Naive thymus-derived CD8-positive, alpha-beta T cell (primary cell): ENCODE measurements at regions not wholly inside any gene's neighbourhood (a gene's known extent, or its start where the extent isn't known, plus 50 kb on each side); places are given as distances from the start of the nearest gene placed in this dataset.
"Not testable (repeated sequence)": the region's sequence is repeated elsewhere in the genome, so short reads cannot be mapped to it uniquely, and the experiment has no call there.

Experiments
- ATAC-seq, 2 donors: fragments of 150-1000 bp; cut with Tn5 transposase in 1 of 2; sonication (Bioruptor Pico), chemical (Tn5 transposase) in 1 of 2; 1 replicate in 1 of 2; 2 replicates in 1 of 2; pipeline ENCODE4 v1.10.0; 2021; ENCODE audit warnings: mild to moderate bottlenecking in 2 of 2, moderate library complexity in 2 of 2
- POLR2A ChIA-PET: fragments of 350-600 bp; sonication (Branson Sonifier 250); formaldehyde crosslinking; loops from one replicate; lab custom pipeline; 2021; ENCODE audit warnings: antibody characterized with exemption; lab: Charles Lee
- DNase-seq, 10 donors: peaks; one replicate each; pipeline versions ENCODE4 v3.0.0 to v3.0.0-alpha.2; 2020 to 2022
- H3K27ac Mint-ChIP-seq, 10 donors: one replicate each; pipeline ENCODE4 v1.8.0; 2020 to 2022; ENCODE audit warnings: mild to moderate bottlenecking in 10 of 10, mixed read lengths in 10 of 10, moderate library complexity in 4 of 10, inconsistent platforms in 1 of 10
- H3K27me3 Mint-ChIP-seq, 5 donors: one replicate each; pipeline ENCODE4 v1.8.0; 2021 to 2022; ENCODE audit warnings: mixed read lengths in 5 of 5
- H3K36me3 Mint-ChIP-seq, 3 donors: one replicate each; pipeline ENCODE4 v1.8.0; 2020 to 2022; ENCODE audit warnings: mixed read lengths in 3 of 3, mild to moderate bottlenecking in 2 of 3, inconsistent platforms in 1 of 3
- H3K4me1 Mint-ChIP-seq, 4 donors: one replicate each; pipeline ENCODE4 v1.8.0; 2021 to 2022; ENCODE audit warnings: mixed read lengths in 4 of 4
- H3K4me3 Mint-ChIP-seq, 10 donors: one replicate each; pipeline ENCODE4 v1.8.0; 2020 to 2022; ENCODE audit warnings: mild to moderate bottlenecking in 10 of 10, mixed read lengths in 10 of 10, moderate library complexity in 6 of 10, inconsistent platforms in 1 of 10
- H3K9me3 Mint-ChIP-seq, 9 donors: one replicate each; pipeline ENCODE4 v1.8.0; 2020 to 2022; ENCODE audit warnings: mixed read lengths in 9 of 9, mild to moderate bottlenecking in 3 of 9, inconsistent platforms in 1 of 9, moderate library complexity in 1 of 9

- Mint-ChIP-seq H3K27ac (no peak overlapping the region), H3K27me3 (peaks cover 29 to 57% (median 38%) of the 10 kb centered on the region in 5 donors), H3K9me3 (peaks cover 0 to 7% (median 0%) of the 10 kb centered on the region in 9 donors), H3K36me3 (peaks cover 0 to 4% (median 0%) of the 10 kb centered on the region in 3 donors), H3K4me3 (no peak overlapping the region), H3K4me1 (peaks cover 10 to 29% (median 24%) of the 10 kb centered on the region in 4 donors)
- POLR2A ChIA-PET: no interaction called here
- no peak for DNase-seq
- ATAC-seq: no peak
Measured at GRCh38 chr9:117821954-117822353, 117.8 kb downstream of the TLR4 start.

GRCh38 chr9:117823576-117823975 is 119.4 kb downstream of the TLR4 start:
- Mint-ChIP-seq H3K36me3 (peaks cover 0 to 4% (median 0%) of the 10 kb centered on the region in 3 donors), H3K27me3 (peaks cover 30 to 48% (median 39%) of the 10 kb centered on the region in 5 donors), H3K9me3 (peaks cover 0 to 7% (median 0%) of the 10 kb centered on the region in 9 donors), H3K27ac (no peak overlapping the region), H3K4me3 (no peak overlapping the region), H3K4me1 (peaks cover 10 to 38% (median 32%) of the 10 kb centered on the region in 4 donors)
- ATAC-seq (no peak), DNase-seq (no peak)
- POLR2A ChIA-PET: no interaction called here

GRCh38 chr9:117825609-117826347 is 121.6 kb downstream of the TLR4 start:
- Mint-ChIP-seq H3K4me1 (peaks cover 10 to 38% (median 32%) of the 10 kb centered on the region in 4 donors), H3K9me3 (peaks cover 0 to 4% (median 0%) of the 10 kb centered on the region in 9 donors)

GRCh38 chr9:117826837-117827236 is 122.6 kb downstream of the TLR4 start:
- Mint-ChIP-seq H3K4me3 (peak overlapping the region in 4 of 10 donors; percentile 29 to 65 (median 56)), H3K36me3 (no peaks in the 10 kb centered on the region), H3K27ac (no peak overlapping the region), H3K27me3 (peaks cover 24 to 38% (median 28%) of the 10 kb centered on the region in 5 donors), H3K9me3 (peaks cover 0 to 4% (median 0%) of the 10 kb centered on the region in 9 donors), H3K4me1 (peaks cover 11 to 38% (median 32%) of the 10 kb centered on the region in 4 donors)
- ATAC-seq (no peak), DNase-seq (no peak)
- POLR2A ChIA-PET: no interaction called here

More at GRCh38 chr9:117825609-117826347, 121.6 kb downstream of the TLR4 start:
- POLR2A ChIA-PET: no interaction called here
- Mint-ChIP-seq H3K27me3 (peaks cover 28 to 47% (median 31%) of the 10 kb centered on the region in 5 donors), H3K27ac (peak overlapping the region in 3 of 10 donors; percentile 3 to 28 (median 5)), H3K4me3 (peak overlapping the region; percentile 4 to 71 (median 45)), H3K36me3 (peaks cover 0 to 4% (median 0%) of the 10 kb centered on the region in 3 donors)
- ATAC-seq (peak; percentile 90 to 92), DNase-seq (peak; percentile 12 to 78 (median 40))

GRCh38 chr9:117827456-117827855 is 123.3 kb downstream of the TLR4 start:
- Mint-ChIP-seq H3K4me1 (peaks cover 11 to 38% (median 32%) of the 10 kb centered on the region in 4 donors), H3K9me3 (peaks cover 0 to 4% (median 0%) of the 10 kb centered on the region in 9 donors), H3K4me3 (no peak overlapping the region), H3K27me3 (peaks cover 24 to 36% (median 28%) of the 10 kb centered on the region in 5 donors), H3K27ac (no peak overlapping the region), H3K36me3 (no peaks in the 10 kb centered on the region)
- DNase-seq: no peak
- ATAC-seq: no peak
- POLR2A ChIA-PET: no interaction called here

- H3K27me3 Mint-ChIP-seq: peaks cover 18 to 36% (median 28%) of the 10 kb centered on the region in 5 donors
- H3K27ac Mint-ChIP-seq: no peak overlapping the region
- DNase-seq (no peak), ATAC-seq (no peak)
- H3K9me3 Mint-ChIP-seq: peaks cover 0 to 3% (median 0%) of the 10 kb centered on the region in 9 donors
- H3K4me1 Mint-ChIP-seq: peaks cover 11 to 35% (median 32%) of the 10 kb centered on the region in 4 donors
- no peak overlapping the region for H3K4me3 Mint-ChIP-seq
- H3K36me3 Mint-ChIP-seq: no peaks in the 10 kb centered on the region
- POLR2A ChIA-PET: no interaction called here
Measured at GRCh38 chr9:117828466-117828865, 124.3 kb downstream of the TLR4 start.

GRCh38 chr9:117835798-117836197 is 131.6 kb downstream of the TLR4 start:
- no peak for ATAC-seq
- H3K4me3 Mint-ChIP-seq: no peak overlapping the region
- H3K9me3 Mint-ChIP-seq: peaks cover 0 to 11% (median 0%) of the 10 kb centered on the region in 9 donors
- DNase-seq: no peak
- H3K27ac Mint-ChIP-seq: no peak overlapping the region
- POLR2A ChIA-PET: no interaction called here
- H3K4me1 Mint-ChIP-seq: peaks cover 0 to 1% (median 0%) of the 10 kb centered on the region in 4 donors
- no peaks in the 10 kb centered on the region for H3K36me3 Mint-ChIP-seq
- H3K27me3 Mint-ChIP-seq: peaks cover 10 to 58% (median 18%) of the 10 kb centered on the region in 5 donors

- ATAC-seq (no peak), DNase-seq (no peak)
- H3K4me3 Mint-ChIP-seq: no peak overlapping the region
- peaks cover 11 to 49% (median 20%) of the 10 kb centered on the region in 5 donors for H3K27me3 Mint-ChIP-seq
- no peaks in the 10 kb centered on the region for H3K36me3 Mint-ChIP-seq
- POLR2A ChIA-PET: no interaction called here
- H3K9me3 Mint-ChIP-seq: peaks cover 0 to 11% (median 0%) of the 10 kb centered on the region in 9 donors
- H3K4me1 Mint-ChIP-seq: no peaks in the 10 kb centered on the region
- H3K27ac Mint-ChIP-seq: no peak overlapping the region
Measured at GRCh38 chr9:117839862-117840261, 135.7 kb downstream of the TLR4 start.

- ATAC-seq, H3K9me3 Mint-ChIP-seq, H3K27ac Mint-ChIP-seq, H3K36me3 Mint-ChIP-seq, DNase-seq, H3K4me3 Mint-ChIP-seq, POLR2A ChIA-PET, H3K27me3 Mint-ChIP-seq: not testable (repeated sequence)
- H3K4me1 Mint-ChIP-seq: peaks cover 7 to 11% (median 8%) of the 10 kb centered on the region in 4 donors
Measured at GRCh38 chr9:117851836-117852461, 147.7 kb downstream of the TLR4 start.

GRCh38 chr9:117858561-117858960 is 154.4 kb downstream of the TLR4 start:
- H3K27me3 Mint-ChIP-seq: peaks cover 0 to 3% (median 0%) of the 10 kb centered on the region in 5 donors
- H3K36me3 Mint-ChIP-seq: no peaks in the 10 kb centered on the region
- POLR2A ChIA-PET: no interaction called here
- no peak overlapping the region for H3K4me3 Mint-ChIP-seq
- DNase-seq (no peak), ATAC-seq (no peak)
- H3K4me1 Mint-ChIP-seq: no peaks in the 10 kb centered on the region
- H3K9me3 Mint-ChIP-seq: peaks cover 0 to 7% (median 0%) of the 10 kb centered on the region in 9 donors
- no peak overlapping the region for H3K27ac Mint-ChIP-seq

GRCh38 chr9:117860849-117861248 is 156.6 kb downstream of the TLR4 start:
- H3K27ac Mint-ChIP-seq: no peak overlapping the region
- POLR2A ChIA-PET: no interaction called here
- no peak overlapping the region for H3K4me3 Mint-ChIP-seq
- peaks cover 3 to 19% (median 9%) of the 10 kb centered on the region in 5 donors for H3K27me3 Mint-ChIP-seq
- ATAC-seq: no peak
- peaks cover 0 to 7% (median 0%) of the 10 kb centered on the region in 9 donors for H3K9me3 Mint-ChIP-seq
- H3K36me3 Mint-ChIP-seq: peaks cover 0 to 4% (median 0%) of the 10 kb centered on the region in 3 donors
- no peak for DNase-seq
- H3K4me1 Mint-ChIP-seq: no peaks in the 10 kb centered on the region

GRCh38 chr9:117864385-117865057 is 160.3 kb downstream of the TLR4 start:
- ATAC-seq: no peak
- H3K4me3 Mint-ChIP-seq: no peak overlapping the region
- peaks cover 0 to 4% (median 0%) of the 10 kb centered on the region in 3 donors for H3K36me3 Mint-ChIP-seq
- H3K9me3 Mint-ChIP-seq: peaks cover 0 to 2% (median 0%) of the 10 kb centered on the region in 9 donors
- peaks cover 0 to 2% (median 0%) of the 10 kb centered on the region in 4 donors for H3K4me1 Mint-ChIP-seq
- peaks cover 3 to 19% (median 10%) of the 10 kb centered on the region in 5 donors for H3K27me3 Mint-ChIP-seq
- no peak overlapping the region for H3K27ac Mint-ChIP-seq
- no peak for DNase-seq
- POLR2A ChIA-PET: no interaction called here
